Cardiac muscle cell (in vitro differentiated cells and primary cell): ENCODE measurements at regions not wholly inside any gene's neighbourhood (a gene's known extent, or its start where the extent isn't known, plus 50 kb on each side); places are given as distances from the start of the nearest gene placed in this dataset.

Source experiments
- DNase-seq, 2 donors: peaks; one replicate each; pipeline versions ENCODE4 v3.0.0 to v3.0.0-alpha.2; 2010 to 2017; ENCODE audit warnings: low read depth in 1 of 2, low spot score in 1 of 2
- H3K27ac ChIP-seq: fragments of 200-600 bp; sonication (generic); 2 replicates; pipeline ENCODE4 v1.5.1; 2016
- H3K27me3 ChIP-seq: fragments of 200-600 bp; sonication (generic); 2 replicates; pipeline ENCODE4 v1.6.0; 2016; ENCODE audit warnings: control low read depth
- H3K36me3 ChIP-seq: fragments of 200-600 bp; sonication (generic); 2 replicates; pipeline ENCODE4 v1.5.1; 2016; ENCODE audit warnings: control low read depth
- H3K4me1 ChIP-seq: fragments of 200-600 bp; sonication (generic); 2 replicates; pipeline ENCODE4 v1.8.1; 2017; ENCODE audit warnings: low read depth, mild to moderate bottlenecking, mixed run types
- H3K4me3 ChIP-seq: fragments of 200-600 bp; sonication (generic); 2 replicates; pipeline ENCODE4 v1.5.1; 2016; ENCODE audit warnings: mild to moderate bottlenecking
- H3K9me3 ChIP-seq: fragments of 200-600 bp; sonication (generic); 2 replicates; pipeline ENCODE4 v1.5.1; 2017; ENCODE audit warnings: low read depth, mild to moderate bottlenecking, control low read depth
- CTCF ChIP-seq: IDR thresholded peaks from 2 replicates; pipeline ENCODE4 v1.5.1; 2012; ENCODE audit warnings: low read depth, mild to moderate bottlenecking, low read length

GRCh38 chr5:127993476-127993875 is 90.1 kb upstream of the SLC12A2 start:
- Histone ChIP-seq H3K36me3 (no peaks in the 10 kb centered on the region), H3K27me3 (no peaks in the 10 kb centered on the region), H3K4me3 (no peak overlapping the region), H3K9me3 (no peaks in the 10 kb centered on the region), H3K4me1 (no peaks in the 10 kb centered on the region), H3K27ac (no peak overlapping the region)
- no peak for DNase-seq
- TF ChIP-seq CTCF: no peak

GRCh38 chr5:127994087-127994660 is 89.4 kb upstream of the SLC12A2 start:
- no peaks in the 10 kb centered on the region for H3K9me3 ChIP-seq
- TF ChIP-seq CTCF: no peak

GRCh38 chr5:127995556-127995955 is 88.0 kb upstream of the SLC12A2 start:
- no peaks in the 10 kb centered on the region for H3K4me1 ChIP-seq
- H3K36me3 ChIP-seq: no peaks in the 10 kb centered on the region
- TF ChIP-seq CTCF: no peak
- no peak overlapping the region for H3K27ac ChIP-seq
- no peaks in the 10 kb centered on the region for H3K9me3 ChIP-seq
- DNase-seq: peak in 1 of 2 donors; percentile 70
- no peak overlapping the region for H3K4me3 ChIP-seq
- H3K27me3 ChIP-seq: no peaks in the 10 kb centered on the region

More at GRCh38 chr5:127994087-127994660, 89.4 kb upstream of the SLC12A2 start:
- Histone ChIP-seq H3K4me1 (no peaks in the 10 kb centered on the region), H3K27me3 (no peaks in the 10 kb centered on the region), H3K4me3 (no peak overlapping the region), H3K36me3 (no peaks in the 10 kb centered on the region), H3K27ac (no peak overlapping the region)
- DNase-seq: no peak

GRCh38 chr5:127997201-127997704 is 86.3 kb upstream of the SLC12A2 start:
- H3K36me3 ChIP-seq: no peaks in the 10 kb centered on the region
- no peak for TF ChIP-seq CTCF
- H3K9me3 ChIP-seq: no peaks in the 10 kb centered on the region
- H3K4me3 ChIP-seq: no peak overlapping the region
- peak in 1 of 2 donors; percentile 72 for DNase-seq
- no peaks in the 10 kb centered on the region for H3K4me1 ChIP-seq
- H3K27ac ChIP-seq: no peak overlapping the region
- H3K27me3 ChIP-seq: no peaks in the 10 kb centered on the region

- Histone ChIP-seq H3K36me3 (no peaks in the 10 kb centered on the region), H3K4me1 (no peaks in the 10 kb centered on the region), H3K27me3 (no peaks in the 10 kb centered on the region), H3K4me3 (no peak overlapping the region), H3K27ac (no peak overlapping the region), H3K9me3 (no peaks in the 10 kb centered on the region)
- TF ChIP-seq CTCF: no peak
- no peak for DNase-seq
Observed at GRCh38 chr5:127998950-127999615, 84.5 kb upstream of the SLC12A2 start.
